Activated CD4-positive, alpha-beta T cell treated with anti-CD3 and anti-CD28 coated beads, Interleukin-2, amount 10 ng/mL, durations not matched to agents 7 days and 5 days (primary cell): ENCODE measurements at regions not wholly inside any gene's neighbourhood (a gene's known extent, or its start where the extent isn't known, plus 50 kb on each side); places are given as distances from the start of the nearest gene placed in this dataset.

ENCODE experiments used
- CTCF ChIA-PET: fragments of 350-600 bp; sonication (Branson Sonifier 250); formaldehyde crosslinking; loops from one replicate; lab custom pipeline; 2021; ENCODE audit warnings: antibody characterized with exemption; lab: Charles Lee
- POLR2A ChIA-PET: fragments of 350-600 bp; sonication (Branson Sonifier 250); formaldehyde crosslinking; loops from one replicate; lab custom pipeline; 2021; ENCODE audit warnings: antibody characterized with exemption; lab: Charles Lee
- DNase-seq: peaks from one replicate; pipeline ENCODE4 v3.0.0-alpha.2; 2020
- H3K27ac Mint-ChIP-seq: one replicate; pipeline ENCODE4 v1.8.0; 2021; ENCODE audit warnings: mild to moderate bottlenecking, moderate library complexity, mixed read lengths
- H3K27me3 Mint-ChIP-seq: one replicate; pipeline ENCODE4 v1.8.0; 2021; ENCODE audit warnings: mixed read lengths
- H3K36me3 Mint-ChIP-seq: one replicate; pipeline ENCODE4 v1.8.0; 2021; ENCODE audit warnings: low read depth, mixed read lengths
- H3K4me1 Mint-ChIP-seq: one replicate; pipeline ENCODE4 v1.8.0; 2021; ENCODE audit warnings: mixed read lengths
- H3K4me3 Mint-ChIP-seq: one replicate; pipeline ENCODE4 v1.8.0; 2021; ENCODE audit warnings: mild to moderate bottlenecking, moderate library complexity, mixed read lengths
- H3K9me3 Mint-ChIP-seq: one replicate; pipeline ENCODE4 v1.8.0; 2021; ENCODE audit warnings: mixed read lengths

DNA sequence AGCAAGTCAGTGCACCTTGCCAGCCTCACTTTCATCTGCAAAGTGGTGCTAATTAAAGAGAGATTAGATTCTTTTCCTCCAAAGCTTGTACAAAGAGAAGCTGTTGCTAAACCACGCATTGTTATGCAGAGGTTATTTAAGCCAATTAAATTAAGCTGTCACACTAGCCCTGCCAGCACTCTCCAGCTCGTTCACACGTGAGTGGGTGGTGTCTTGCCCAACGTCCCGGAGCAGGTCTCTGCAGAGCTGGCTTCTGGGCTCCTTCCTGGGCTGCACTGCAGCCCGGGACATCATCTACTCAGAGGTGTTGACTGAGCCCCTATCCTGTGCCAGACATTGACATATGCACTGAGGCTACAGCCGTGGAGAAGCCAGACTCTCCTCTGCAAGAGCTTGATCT lies 401.6 kb upstream of the SULF2 start:
- no peak overlapping the region for H3K4me3 Mint-ChIP-seq
- no peaks in the 10 kb centered on the region for H3K4me1 Mint-ChIP-seq
- no peaks in the 10 kb centered on the region for H3K27me3 Mint-ChIP-seq
- H3K9me3 Mint-ChIP-seq: no peaks in the 10 kb centered on the region
- no peak for DNase-seq
- no peaks in the 10 kb centered on the region for H3K36me3 Mint-ChIP-seq
- ChIA-PET POLR2A (no interaction called here), CTCF (interaction anchor here (0.6 kb wide), 1 partner anchor 431 kb away, joined by 3 read pairs; no protein-coding TSS in a partner anchor)
- H3K27ac Mint-ChIP-seq: no peak overlapping the region

DNA sequence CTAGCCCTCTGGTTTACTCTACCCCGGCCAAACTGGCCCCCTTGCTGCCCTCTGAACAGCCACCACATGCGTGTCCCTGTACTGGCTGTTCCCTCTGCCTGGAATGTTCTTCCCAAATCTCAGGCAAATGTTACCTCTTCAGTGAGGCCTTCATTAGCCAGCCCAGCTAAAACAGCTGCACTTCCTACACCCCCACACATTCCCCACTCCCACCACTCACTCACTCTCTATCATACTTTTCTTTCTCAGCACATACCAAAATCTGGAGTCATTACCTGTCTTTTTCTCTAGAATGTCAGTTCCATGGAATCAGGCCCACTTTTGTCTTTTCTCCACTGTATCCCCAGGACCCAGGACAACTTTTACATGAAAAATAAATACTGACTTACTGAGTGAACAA lies 401.2 kb upstream of the SULF2 start:
- no peaks in the 10 kb centered on the region for H3K9me3 Mint-ChIP-seq
- H3K27ac Mint-ChIP-seq: no peak overlapping the region
- ChIA-PET POLR2A (no interaction called here), CTCF (interaction anchor here (0.6 kb wide), 1 partner anchor 431 kb away, joined by 3 read pairs; no protein-coding TSS in a partner anchor)
- H3K27me3 Mint-ChIP-seq: no peaks in the 10 kb centered on the region
- H3K36me3 Mint-ChIP-seq: no peaks in the 10 kb centered on the region
- DNase-seq: no peak
- H3K4me3 Mint-ChIP-seq: no peak overlapping the region
- H3K4me1 Mint-ChIP-seq: no peaks in the 10 kb centered on the region

DNA sequence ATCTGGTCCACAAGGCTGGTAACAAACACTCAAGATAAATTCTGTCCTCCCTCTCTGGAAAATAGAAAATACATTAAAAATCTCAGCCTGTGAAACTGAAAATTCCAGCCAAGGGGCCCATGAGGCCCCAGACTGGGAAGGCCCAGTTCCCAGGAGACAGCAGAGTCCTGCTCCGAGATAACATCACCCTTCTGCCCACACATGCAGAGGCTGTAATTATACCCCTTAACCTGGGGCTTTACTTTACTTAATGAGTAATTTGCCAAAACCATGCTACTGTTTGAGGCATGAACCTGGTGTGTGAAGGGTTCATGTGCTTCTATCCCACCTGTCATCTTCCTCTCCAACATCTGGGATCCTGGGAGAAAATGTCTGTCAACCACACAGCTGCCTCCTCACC lies 398.9 kb upstream of the SULF2 start:
- CTCF ChIA-PET: no interaction called here
- H3K9me3 Mint-ChIP-seq: no peaks in the 10 kb centered on the region
- no peak overlapping the region for H3K4me3 Mint-ChIP-seq
- no peaks in the 10 kb centered on the region for H3K27me3 Mint-ChIP-seq
- H3K27ac Mint-ChIP-seq: no peak overlapping the region
- POLR2A ChIA-PET: no interaction called here
- H3K4me1 Mint-ChIP-seq: no peaks in the 10 kb centered on the region
- DNase-seq: no peak
- H3K36me3 Mint-ChIP-seq: no peaks in the 10 kb centered on the region

DNA sequence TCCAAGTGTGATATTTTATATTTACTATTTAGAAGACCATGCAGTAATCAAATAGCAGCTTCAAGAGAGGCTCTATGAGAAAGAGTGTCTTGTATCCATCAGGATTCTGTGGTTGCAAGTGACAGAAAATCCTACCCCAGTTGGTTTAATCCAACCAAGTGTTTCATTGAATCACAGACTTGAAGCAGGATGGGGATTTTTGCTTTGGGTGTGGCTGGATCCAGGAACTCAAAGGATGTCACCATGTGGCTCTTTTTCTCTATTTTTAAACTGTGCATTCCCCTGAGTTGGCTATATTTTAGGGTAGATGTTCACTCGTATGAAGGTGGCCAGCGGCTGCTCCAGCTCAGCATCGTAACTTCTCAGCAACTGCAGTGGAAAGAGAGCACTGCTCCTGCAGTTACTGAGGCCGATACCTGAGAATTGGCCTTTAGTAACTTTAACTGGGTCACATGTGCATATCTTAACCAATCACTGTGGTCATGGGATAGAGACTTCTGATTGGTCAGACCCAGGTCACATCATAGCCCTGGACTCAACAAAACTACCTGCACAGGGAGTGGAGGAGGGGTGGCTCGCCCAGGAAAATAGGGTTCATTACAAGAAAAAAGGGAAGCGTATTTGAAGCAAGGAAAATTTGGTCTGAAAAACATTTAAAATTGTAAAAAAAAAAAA lies 396.1 kb upstream of the SULF2 start:
- POLR2A ChIA-PET: no interaction called here
- Mint-ChIP-seq H3K27me3 (peaks cover 3% of the 10 kb centered on the region), H3K9me3 (no peaks in the 10 kb centered on the region)

DNA sequence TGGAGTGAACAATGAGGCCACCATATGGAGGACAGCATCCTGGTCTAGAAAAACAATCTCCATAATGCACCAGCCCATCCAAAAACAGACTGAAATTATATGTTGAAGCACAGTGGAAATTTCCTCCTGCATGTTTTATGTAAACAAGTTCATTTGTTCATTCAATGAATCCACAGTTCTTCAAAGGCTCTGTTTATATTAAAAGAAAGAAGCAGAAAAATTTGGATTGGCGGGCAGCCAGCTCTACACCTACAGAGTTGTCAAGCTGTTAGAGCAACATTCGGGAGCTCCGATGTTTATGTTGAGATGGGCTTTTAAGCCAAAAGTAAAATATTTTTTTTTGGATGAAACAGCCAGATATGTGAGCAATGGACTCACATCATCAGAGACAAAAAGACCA lies 395.3 kb upstream of the SULF2 start:
- no peak for DNase-seq
- H3K27ac Mint-ChIP-seq: no peak overlapping the region
- no peaks in the 10 kb centered on the region for H3K36me3 Mint-ChIP-seq
- H3K9me3 Mint-ChIP-seq: no peaks in the 10 kb centered on the region
- no peak overlapping the region for H3K4me3 Mint-ChIP-seq
- ChIA-PET POLR2A (no interaction called here), CTCF (no interaction called here)
- H3K27me3 Mint-ChIP-seq: peaks cover 3% of the 10 kb centered on the region
- H3K4me1 Mint-ChIP-seq: no peaks in the 10 kb centered on the region

More for the DNA sequence above, 396.1 kb upstream of the SULF2 start:
- H3K4me1 Mint-ChIP-seq: no peaks in the 10 kb centered on the region
- H3K4me3 Mint-ChIP-seq: no peak overlapping the region
- DNase-seq: no peak
- H3K36me3 Mint-ChIP-seq: no peaks in the 10 kb centered on the region
- CTCF ChIA-PET: no interaction called here
- H3K27ac Mint-ChIP-seq: no peak overlapping the region

DNA sequence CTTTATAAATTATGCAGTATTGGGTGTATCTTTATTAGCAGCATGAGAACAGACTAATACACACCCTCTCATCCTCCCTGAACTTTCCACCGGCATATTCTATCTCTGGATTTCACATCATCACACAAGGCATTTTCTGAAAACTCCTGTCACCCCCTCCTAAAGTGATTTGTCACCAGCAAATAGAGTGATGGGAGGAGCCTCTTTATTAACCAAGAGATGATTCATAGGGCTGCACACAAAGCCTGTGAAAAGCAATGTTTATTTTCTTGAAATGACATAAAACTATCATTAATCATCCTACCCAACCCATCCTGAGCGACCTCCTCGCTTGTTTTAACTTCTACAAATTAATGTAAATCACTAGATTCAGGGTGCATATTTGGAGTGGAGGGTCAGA lies 394.7 kb upstream of the SULF2 start:
- no peak for DNase-seq
- Mint-ChIP-seq H3K4me1 (no peaks in the 10 kb centered on the region), H3K27ac (no peak overlapping the region), H3K9me3 (no peaks in the 10 kb centered on the region), H3K27me3 (peaks cover 3% of the 10 kb centered on the region), H3K36me3 (no peaks in the 10 kb centered on the region), H3K4me3 (no peak overlapping the region)
- ChIA-PET POLR2A (no interaction called here), CTCF (no interaction called here)

DNA sequence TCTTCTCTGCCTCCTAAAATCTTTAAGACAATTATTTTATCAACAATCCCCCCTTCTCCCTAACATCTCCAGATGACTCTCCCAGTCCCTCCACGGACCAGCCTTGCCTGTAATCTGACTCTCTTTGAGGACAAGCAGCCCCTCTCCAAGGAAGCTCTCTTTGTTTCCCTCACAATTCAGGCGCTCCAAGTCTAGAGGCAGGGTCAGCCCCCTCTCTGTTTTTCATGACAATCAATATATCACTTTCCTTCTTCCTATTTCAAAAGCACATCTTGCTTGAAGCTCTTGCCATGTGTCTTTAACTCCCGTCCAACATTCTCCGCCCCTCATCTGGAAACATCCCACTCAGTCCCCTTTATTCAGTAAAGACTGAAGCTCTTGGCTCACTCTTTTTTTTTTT lies 393.4 kb upstream of the SULF2 start:
- Mint-ChIP-seq H3K9me3 (no peaks in the 10 kb centered on the region), H3K4me3 (no peak overlapping the region), H3K27ac (no peak overlapping the region), H3K27me3 (peaks cover 3% of the 10 kb centered on the region), H3K36me3 (no peaks in the 10 kb centered on the region), H3K4me1 (no peaks in the 10 kb centered on the region)
- ChIA-PET CTCF (interaction anchor here (0.5 to 0.6 kb wide), 2 partner anchors 49 to 268 kb away, joined by 3 read pairs; no protein-coding TSS in a partner anchor), POLR2A (no interaction called here)
- no peak for DNase-seq

DNA sequence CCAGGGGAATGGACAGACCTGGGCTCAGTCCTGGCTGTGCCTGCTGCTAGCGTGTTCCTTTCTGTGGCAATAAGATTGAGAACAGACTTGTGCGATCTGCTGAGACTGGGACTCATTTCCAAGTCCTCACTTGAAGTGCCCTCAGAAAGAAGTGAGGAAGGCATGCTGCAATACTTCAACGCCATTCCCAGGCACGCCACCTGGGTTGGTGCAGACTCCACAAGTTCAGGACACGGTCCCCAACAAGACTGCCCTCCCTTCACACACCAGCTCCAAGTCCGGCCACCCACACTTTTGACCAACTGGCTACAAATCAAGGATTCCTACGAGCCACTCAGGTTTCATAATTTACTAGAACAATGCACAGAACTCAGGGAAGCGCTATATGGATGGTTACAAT lies 391.8 kb upstream of the SULF2 start:
- H3K9me3 Mint-ChIP-seq: no peaks in the 10 kb centered on the region
- no peak for DNase-seq
- no peak overlapping the region for H3K4me3 Mint-ChIP-seq
- H3K36me3 Mint-ChIP-seq: no peaks in the 10 kb centered on the region
- no peaks in the 10 kb centered on the region for H3K4me1 Mint-ChIP-seq
- ChIA-PET POLR2A (no interaction called here), CTCF (no interaction called here)
- H3K27ac Mint-ChIP-seq: no peak overlapping the region
- H3K27me3 Mint-ChIP-seq: peaks cover 3% of the 10 kb centered on the region

DNA sequence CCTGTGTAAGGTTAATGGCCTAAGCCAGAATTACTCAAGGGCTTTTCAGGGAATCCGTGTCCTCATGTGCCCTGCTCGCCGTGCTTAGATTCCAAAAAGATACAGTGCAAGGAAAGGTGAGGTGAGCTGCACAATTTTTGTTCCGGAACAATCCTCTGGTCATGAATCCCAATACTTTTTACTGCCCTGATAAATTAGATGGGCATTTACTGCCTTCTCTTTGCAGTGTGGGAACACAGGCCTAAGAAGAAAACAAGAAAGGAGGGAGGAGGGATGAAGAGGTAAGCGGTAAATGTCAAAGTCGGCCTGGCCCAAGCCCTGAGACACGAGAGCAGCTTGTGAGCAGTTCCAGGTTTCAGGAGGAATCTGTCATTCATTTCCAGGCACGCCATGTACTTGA lies 390.9 kb upstream of the SULF2 start:
- H3K4me3 Mint-ChIP-seq: no peak overlapping the region
- no peaks in the 10 kb centered on the region for H3K36me3 Mint-ChIP-seq
- POLR2A ChIA-PET: no interaction called here

DNA sequence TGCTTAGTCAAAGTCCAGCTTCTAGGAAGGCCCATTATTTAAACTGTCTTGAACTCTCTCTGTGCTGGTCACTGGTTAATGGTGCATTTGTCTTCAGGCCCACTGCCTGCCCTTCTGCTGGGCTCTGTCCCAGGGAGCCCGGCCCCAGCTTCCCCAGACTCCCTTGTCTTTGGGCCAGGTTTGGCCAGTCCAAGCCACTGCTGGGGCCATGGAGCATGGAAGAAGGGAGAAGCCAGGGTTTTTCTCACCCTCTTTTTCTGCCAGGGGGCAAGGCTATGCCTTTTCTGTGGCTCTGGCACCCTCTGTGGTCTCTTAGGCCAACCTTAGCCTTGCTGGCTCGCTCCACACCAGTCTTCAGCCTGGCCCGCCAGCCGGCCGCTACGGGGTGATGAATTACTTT lies 390.0 kb upstream of the SULF2 start:
- POLR2A ChIA-PET: no interaction called here
- no peaks in the 10 kb centered on the region for H3K9me3 Mint-ChIP-seq
- H3K27me3 Mint-ChIP-seq: peaks cover 3% of the 10 kb centered on the region
- H3K36me3 Mint-ChIP-seq: no peaks in the 10 kb centered on the region
- H3K27ac Mint-ChIP-seq: no peak overlapping the region
- H3K4me3 Mint-ChIP-seq: no peak overlapping the region
- no peaks in the 10 kb centered on the region for H3K4me1 Mint-ChIP-seq
- DNase-seq: no peak
- CTCF ChIA-PET: no interaction called here

More for the DNA sequence above, 390.9 kb upstream of the SULF2 start:
- CTCF ChIA-PET: no interaction called here
- no peak for DNase-seq
- Mint-ChIP-seq H3K27me3 (peaks cover 3% of the 10 kb centered on the region), H3K27ac (no peak overlapping the region), H3K4me1 (no peaks in the 10 kb centered on the region), H3K9me3 (no peaks in the 10 kb centered on the region)

DNA sequence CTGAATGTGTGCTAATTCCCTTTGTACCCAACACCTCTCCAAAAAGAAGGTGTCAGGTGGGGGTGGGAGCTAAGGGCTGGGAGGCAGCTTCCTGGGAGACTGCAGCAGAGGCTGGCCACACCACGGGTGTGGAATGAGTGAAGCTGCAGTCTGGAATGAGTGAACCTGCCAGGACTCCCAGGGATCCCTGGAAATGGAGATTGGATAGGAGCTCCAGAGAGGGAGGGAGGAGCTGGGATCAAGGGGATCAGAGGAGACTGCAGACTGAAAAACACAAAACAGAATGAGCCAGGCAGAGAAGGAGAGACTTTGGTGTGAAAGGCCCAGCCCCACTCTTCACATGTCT lies 387.0 kb upstream of the SULF2 start:
- ChIA-PET CTCF (no interaction called here), POLR2A (no interaction called here)
- Mint-ChIP-seq H3K4me3 (no peak overlapping the region), H3K36me3 (no peaks in the 10 kb centered on the region), H3K27ac (no peak overlapping the region), H3K4me1 (no peaks in the 10 kb centered on the region), H3K9me3 (no peaks in the 10 kb centered on the region), H3K27me3 (peaks cover 4% of the 10 kb centered on the region)
- no peak for DNase-seq

DNA sequence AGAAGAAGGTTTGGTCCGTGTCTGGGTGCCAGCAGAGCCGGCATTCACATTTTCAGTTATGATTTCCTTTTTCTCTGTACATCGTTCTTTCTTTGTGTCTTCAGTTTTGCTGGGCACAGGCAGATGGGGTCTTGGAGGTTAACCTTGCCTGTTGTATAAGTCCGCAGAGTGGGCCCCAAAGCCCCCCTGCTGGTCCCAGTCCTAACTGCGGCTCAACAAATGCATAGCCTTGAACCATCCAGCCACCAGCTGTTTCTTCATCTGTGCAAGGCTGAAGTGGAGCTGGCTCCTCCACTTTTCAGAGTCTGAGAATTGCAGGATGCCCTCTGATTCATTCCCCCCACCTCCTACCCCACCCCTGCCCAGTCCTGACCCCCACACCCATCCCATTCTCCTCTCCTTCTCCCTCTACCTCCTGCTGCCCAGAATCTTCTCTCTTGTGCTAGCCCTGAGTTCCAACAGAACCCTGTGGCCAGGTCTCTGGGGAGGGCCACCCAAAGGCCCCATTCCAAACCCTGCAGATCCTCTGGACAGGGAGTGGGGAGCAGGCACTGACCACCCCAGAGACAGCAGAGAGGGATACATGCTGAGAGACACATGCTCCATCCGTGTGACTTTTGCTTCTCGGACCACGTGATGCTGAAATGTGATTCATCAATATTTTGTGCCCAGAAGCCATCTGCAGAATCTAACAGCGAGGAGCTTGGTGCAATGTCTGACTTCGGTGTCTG lies 386.5 kb upstream of the SULF2 start:
- H3K4me1 Mint-ChIP-seq: no peaks in the 10 kb centered on the region
- H3K9me3 Mint-ChIP-seq: no peaks in the 10 kb centered on the region
- H3K4me3 Mint-ChIP-seq: no peak overlapping the region
- ChIA-PET CTCF (no interaction called here), POLR2A (no interaction called here)
- DNase-seq: no peak
- H3K36me3 Mint-ChIP-seq: no peaks in the 10 kb centered on the region
- peaks cover 4% of the 10 kb centered on the region for H3K27me3 Mint-ChIP-seq
- H3K27ac Mint-ChIP-seq: no peak overlapping the region

DNA sequence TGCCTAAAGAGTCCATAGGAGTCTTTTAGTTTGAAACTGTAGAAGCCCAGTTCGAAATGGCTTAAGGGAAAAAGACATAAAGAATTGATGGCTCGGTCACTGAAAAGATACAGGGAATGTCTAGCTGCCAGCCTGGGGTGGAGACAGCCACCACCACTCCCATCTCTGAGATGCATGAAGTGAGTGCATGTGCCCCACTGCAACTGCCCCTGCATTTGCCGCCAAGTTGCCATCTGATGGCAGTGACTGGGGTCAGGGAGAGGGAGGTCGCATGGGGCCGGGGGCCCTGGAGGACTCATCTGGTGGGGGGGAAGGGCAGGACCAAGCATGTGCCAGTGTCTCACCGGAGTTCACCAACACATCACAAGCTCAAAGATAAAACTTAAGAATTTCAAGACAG lies 385.8 kb upstream of the SULF2 start:
- ChIA-PET CTCF (no interaction called here), POLR2A (no interaction called here)
- no peaks in the 10 kb centered on the region for H3K36me3 Mint-ChIP-seq
- H3K27me3 Mint-ChIP-seq: peaks cover 4% of the 10 kb centered on the region
- H3K27ac Mint-ChIP-seq: no peak overlapping the region
- no peaks in the 10 kb centered on the region for H3K4me1 Mint-ChIP-seq
- H3K4me3 Mint-ChIP-seq: no peak overlapping the region
- no peaks in the 10 kb centered on the region for H3K9me3 Mint-ChIP-seq
- no peak for DNase-seq

DNA sequence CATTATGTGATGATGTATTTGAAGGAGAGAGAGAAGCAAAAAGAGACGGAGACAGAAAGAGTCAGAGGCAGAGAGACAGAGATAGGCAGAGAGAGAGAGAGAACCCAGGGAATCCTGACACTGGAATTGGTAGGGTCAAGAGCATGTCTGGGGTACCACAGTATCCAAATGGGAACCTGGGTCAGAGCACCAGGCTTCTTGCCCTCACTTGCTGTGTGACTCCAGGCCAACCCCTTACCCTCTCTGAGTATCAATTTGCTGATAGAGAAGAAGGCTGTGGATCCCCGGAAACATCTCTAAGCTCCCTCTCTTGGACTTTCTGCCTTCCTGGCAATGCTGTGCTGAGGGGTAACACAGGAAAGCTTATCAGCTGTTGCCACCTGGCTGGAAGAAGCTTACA lies 385.3 kb upstream of the SULF2 start:
- CTCF ChIA-PET: no interaction called here
- H3K27ac Mint-ChIP-seq: no peak overlapping the region
- DNase-seq: no peak
- H3K27me3 Mint-ChIP-seq: peaks cover 4% of the 10 kb centered on the region
- no peak overlapping the region for H3K4me3 Mint-ChIP-seq
- no peaks in the 10 kb centered on the region for H3K4me1 Mint-ChIP-seq
- no peaks in the 10 kb centered on the region for H3K9me3 Mint-ChIP-seq
- POLR2A ChIA-PET: no interaction called here
- no peaks in the 10 kb centered on the region for H3K36me3 Mint-ChIP-seq
